IPS-NIHi7 (cell line): ENCODE measurements at regions not wholly inside any gene's neighbourhood (a gene's known extent, or its start where the extent isn't known, plus 50 kb on each side); places are given as distances from the start of the nearest gene placed in this dataset.
"Not testable (repeated sequence)": the region's sequence is repeated elsewhere in the genome, so short reads cannot be mapped to it uniquely, and the experiment has no call there.

ENCODE experiments used
- DNase-seq: peaks from one replicate; pipeline ENCODE4 v3.0.0; 2012; ENCODE audit warnings: mixed read lengths; ENCODE audit errors: extremely low spot score

GRCh38 chr15:59833366-59833765 is 144.2 kb upstream of the BNIP2 start:
- DNase-seq: no peak

DNA sequence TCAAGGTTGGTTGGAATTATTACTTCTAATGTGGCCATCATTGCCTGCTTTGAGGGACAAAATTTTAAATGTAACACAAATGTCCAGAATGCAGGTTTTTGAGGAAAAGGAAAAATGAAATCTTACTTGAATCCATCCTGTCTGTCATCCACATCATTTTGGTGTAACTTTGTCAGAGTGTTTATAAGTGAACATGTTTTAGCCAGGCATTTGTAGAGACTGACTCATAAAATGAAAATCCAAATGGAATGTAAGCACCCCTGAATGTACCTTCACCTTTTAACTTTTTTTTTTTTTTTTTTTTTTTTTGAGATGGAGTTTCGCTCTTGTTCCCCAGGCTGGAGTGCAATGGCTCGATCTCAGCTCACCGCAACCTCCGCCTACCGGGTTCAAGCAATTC is 141.8 kb upstream of the BNIP2 start:
- no peak for DNase-seq

DNA sequence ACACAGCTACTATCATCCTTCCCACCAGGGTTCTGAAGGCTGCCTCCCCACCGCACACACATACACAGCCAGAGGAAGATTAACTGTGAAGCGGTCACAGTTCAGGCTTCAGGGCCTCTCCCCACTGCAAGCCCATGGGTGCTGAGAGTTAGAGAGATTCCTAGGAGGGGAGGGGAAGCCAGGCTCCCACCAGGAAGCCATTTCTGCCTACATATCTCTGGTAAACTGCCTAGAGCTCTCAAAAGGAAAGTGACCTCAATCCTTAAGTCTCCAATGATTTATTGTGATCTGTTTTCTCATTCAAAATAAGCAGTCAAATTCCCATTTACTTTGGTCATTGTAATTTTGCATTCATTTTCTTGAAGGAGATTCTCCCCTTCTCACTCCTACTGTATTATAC is 141.0 kb upstream of the BNIP2 start:
- DNase-seq: no peak

DNA sequence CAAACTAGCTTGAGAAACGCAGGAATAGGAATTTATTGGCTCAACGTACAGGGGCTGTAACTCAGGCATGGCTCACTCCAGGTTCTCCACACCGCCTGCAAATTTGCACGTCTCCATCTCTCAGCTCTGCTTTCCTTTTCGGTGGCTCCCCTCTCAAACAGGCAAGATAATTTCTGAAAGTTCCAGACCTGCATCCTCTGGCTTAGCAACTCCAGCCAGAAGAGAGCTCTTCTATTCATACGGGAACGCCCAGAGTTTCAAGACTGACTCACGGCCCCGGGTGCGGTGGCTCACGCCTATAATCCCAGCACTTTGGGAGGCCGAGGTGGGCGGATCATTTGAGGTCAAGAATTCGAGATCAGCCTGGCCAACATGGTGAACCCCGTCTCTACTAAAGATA is 139.7 kb upstream of the BNIP2 start:
- DNase-seq: no peak

- DNase-seq: no peak
These were observed 139.1 kb upstream of the BNIP2 start for GRCh38 chr15:59828263-59828662.

- DNase-seq: no peak
These were observed 136.8 kb upstream of the BNIP2 start for GRCh38 chr15:59825901-59826300.

DNA sequence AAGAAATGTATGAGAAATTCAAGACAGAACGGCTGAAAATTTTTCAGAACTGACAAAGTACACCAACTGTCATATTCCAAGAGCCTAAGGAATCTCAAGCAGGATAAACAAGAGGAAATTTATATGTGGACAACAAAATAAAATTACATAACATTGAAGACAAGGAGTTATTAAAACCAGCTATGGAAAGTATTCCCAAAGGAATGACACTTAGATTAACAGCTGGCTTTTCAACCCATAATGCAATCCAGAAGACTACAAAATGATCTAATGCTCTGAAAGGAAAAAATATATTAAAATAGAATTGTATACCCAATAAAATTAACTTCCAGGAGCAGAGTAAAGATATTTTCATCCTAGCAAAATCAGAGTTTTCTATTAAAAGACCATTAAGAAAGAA is 132.2 kb upstream of the BNIP2 start:
- DNase-seq: no peak

GRCh38 chr15:59819092-59819491 is 130.0 kb upstream of the BNIP2 start:
- DNase-seq: no peak

- DNase-seq: no peak
These were observed 129.2 kb upstream of the BNIP2 start for GRCh38 chr15:59818336-59818735.

DNA sequence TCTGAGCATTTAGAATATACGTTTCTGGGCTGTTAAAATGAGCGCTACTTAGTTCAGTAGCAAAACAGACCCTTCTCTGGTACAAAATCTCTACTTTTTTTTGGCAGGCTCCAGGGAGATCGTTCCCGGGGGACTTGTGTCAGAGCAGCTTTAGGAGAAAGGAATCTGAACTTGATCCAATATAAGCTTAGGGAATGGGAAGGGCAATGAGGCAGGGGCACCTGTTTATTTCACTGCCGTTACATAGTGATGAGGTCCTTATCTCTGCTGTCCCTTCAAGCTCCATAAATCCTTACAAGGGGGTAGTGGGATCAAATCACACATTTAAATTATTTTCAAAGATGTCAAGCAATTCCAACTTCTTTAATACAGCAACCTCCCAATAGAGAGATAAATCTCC is 128.7 kb upstream of the BNIP2 start:
- DNase-seq: no peak

DNA sequence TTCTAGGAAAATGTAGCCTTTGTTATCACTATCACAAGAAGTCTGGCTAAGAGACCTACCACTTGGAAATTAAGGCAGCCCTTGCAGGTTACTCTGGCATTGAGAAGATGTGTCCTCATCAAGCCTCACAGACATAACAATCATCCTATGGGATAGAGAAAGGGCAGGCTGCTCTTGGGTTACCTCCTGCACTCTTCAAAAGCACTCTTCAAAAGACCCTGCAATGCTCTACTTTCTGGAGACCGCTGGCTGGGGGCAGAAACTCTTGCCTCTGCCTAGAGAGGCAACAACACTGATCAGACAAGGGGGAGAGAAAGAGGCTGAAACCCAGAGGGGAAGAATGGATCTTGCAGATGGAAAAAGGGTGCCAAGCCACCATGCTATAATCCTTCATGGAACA is 127.9 kb upstream of the BNIP2 start:
- DNase-seq: no peak

DNA sequence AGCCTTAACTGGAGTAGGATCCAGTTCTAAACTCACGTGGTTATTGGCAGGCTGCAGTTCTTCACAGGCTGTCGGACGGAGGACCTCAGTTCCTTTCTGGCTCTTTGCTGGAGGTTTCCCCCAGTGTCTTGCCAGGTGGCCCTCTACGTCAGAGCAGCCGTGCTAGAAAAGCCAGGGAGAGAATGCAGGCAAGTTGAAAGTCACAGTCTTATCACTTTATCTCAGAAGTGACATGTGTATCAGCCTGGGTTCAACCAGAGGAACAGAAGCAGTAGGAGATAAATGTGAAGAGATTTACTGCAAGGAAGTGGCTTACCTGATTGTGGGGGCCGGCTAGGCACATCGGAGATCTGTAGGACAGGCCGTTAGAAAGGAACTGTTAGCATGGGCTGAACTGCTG is 125.3 kb upstream of the BNIP2 start:
- DNase-seq: no peak

DNA sequence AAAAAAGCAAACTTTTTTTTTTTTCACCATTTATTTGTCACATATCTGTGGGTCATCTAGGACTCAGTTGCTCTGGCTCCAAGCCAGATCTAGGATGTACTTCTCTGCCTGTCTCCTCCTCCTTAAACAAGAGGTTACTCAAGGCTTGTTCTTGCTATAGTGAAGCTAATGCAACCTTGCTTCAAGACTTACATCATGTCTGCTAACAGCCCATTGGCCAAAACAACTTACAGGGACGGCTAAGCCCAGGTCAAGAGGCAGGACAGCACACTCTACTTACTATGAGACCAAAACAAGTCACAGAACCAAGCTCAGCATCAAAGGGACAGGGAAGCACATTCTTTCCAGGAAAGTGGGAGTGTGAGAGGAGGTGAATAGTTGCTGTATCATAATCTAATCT is 123.8 kb upstream of the BNIP2 start:
- DNase-seq: no peak

DNA sequence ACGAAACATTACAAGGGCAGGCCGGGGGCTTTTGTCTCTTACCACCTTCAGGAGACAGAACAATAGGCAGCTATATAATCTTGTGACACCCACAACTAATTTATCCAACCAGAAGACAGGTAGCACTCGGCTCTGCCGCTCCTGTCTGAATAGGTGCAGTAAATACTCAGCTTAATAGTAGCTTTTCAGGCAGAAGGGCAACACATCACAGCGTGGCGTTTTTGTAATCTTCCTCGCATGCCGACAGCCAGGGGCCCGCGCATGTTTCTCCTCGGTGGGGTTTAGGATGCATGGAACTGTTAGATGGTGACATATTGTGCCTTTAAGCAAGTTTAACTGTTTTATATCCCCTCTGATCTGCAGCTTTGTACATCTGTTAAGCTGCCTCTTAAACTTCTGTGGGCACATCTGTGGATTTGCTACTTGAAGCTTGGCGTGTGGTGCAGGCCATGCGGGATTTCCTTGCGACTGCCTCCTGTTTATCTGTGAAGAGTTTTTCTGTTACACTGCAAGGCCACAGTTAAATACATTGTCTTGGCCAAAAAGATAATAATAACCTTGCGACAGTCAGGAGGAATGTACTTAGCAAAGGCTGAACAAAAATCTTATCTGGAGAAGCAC is 123.2 kb upstream of the BNIP2 start:
- peak; percentile 18 for DNase-seq

- DNase-seq: not testable (repeated sequence)
These were observed 114.3 kb upstream of the BNIP2 start for GRCh38 chr15:59803293-59803966.

DNA sequence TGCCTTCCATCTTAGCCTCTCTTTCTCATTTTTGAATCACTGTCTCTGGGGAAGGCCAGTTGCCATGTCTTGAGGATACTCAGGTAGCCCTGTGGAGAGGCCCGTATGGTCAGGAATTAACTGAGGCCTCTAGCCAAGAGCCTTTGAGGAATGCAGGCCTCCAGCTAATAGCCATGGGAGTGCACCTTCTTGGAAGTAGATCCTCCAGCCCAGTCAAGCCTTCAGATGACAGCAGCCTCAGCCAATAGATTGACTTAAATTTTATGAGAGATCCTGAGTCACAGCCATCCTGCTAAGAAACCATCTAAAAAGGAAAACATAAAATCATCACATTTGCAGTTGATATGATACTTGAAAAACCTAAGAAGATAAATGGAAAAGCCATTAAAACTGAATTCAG is 112.5 kb upstream of the BNIP2 start:
- no peak for DNase-seq

- no peak for DNase-seq
These were observed 109.4 kb upstream of the BNIP2 start for GRCh38 chr15:59798605-59798917.

DNA sequence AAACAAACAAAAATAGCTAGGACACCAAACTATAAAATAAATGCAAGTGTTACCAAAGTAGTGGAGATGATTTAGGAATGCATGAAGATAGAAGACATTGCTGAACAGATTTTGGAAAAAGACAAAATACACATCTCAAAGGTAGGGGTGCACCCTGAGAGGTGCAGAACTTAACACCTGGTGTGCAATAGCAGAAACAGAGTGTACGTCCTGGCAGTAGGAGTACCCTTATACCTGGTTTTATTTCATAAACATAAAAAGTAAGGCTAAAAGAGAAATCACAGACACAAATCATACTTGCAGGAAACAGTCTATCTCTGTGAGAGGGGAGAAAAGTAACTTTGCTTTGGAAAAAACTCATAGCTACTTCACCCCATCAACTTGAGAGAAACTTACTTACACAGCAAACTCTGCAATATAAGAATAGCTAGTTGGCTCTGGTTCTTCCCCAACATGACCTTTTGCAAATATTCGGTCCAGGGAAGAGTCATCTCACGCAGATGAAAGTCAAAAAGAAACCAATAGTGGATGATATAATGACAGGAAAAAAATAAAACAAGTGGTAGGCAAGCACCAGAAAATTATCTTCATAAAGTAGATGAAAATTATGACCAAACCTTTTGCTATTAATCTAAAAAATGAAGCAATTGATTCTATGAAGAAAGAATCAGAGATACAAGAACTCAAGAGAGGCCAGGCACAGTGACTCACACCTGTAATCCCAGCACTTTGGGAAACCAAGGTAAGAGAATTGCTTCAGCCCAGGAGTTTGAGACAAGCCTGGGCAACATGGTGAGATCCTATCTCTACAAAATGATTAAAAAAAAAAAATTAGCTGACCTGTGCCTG is 108.9 kb upstream of the BNIP2 start:
- no peak for DNase-seq

DNA sequence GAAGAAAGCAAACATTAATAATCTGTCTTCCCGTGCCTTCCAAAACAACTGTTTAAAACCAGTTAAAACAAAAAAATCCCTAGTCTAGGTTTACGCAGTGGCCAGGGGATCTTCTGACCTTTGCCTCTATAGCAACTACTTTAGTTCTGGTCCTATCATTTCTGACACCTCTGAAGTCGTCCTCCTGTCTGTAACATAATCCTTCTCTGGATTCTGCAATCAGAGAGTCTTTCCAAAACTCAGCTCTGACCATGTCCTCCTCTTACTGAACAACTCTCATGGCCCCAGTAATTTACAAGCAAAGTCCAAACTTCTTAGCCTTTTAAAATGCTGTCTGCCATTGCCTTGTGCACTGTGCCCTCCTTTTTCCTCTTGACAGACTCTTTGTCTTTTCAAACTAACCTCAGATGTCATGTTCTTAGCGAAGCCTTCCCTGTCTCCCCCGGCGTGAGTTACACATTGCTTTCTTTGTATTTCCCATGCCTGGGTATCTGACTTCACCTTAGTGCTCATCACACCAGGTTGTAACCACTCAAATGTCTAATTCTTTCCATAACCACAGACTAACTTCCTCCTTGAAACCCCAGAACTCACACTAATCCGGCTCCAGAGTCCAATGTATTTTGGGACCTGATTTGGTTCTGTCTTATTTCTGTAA is 105.2 kb upstream of the BNIP2 start:
- DNase-seq: no peak

DNA sequence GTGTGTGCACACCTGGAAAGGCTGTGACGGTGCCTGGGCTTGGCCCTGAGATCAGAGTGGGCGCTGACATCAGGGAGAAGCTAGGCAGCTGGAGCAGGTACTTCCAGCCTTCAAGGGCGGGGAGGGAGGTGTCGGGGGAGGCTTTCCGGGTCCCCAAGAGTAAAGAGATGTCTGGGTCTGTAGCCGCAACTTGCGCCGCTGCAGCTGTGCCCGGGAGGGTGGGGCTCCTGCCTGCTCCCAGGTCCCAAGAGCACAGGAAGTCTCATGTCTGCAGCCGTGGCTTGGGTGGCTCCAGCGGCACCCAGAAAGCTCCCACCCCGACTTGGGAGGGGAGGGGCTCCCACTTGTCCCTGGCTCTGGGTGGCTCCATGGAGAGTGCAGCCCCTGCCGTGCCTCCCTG is 103.2 kb upstream of the BNIP2 start:
- DNase-seq: no peak

GRCh38 chr15:59791755-59792154 is 102.6 kb upstream of the BNIP2 start:
- DNase-seq: no peak

DNA sequence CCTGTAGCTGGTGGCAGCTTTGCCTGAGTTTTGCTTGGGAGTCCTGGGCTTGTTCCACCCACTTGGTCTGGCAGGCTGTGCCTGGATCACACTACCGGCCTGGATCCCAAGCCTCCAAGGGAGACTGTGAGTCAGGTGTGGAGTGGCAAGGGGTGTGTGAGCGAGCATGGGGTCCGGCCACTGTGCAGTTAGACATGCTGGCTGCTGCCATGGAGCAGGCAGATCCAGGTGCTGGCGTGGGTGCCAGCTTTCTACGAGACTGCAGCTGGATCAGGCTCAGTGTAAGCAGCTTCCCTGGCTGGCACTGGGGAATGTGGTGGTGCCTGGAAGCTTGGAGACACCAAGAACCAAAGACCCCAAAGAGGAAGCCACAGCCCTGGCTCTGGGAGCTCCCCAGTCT is 102.0 kb upstream of the BNIP2 start:
- no peak for DNase-seq

- not testable (repeated sequence) for DNase-seq
These were observed 97.3 kb upstream of the BNIP2 start for GRCh38 chr15:59786466-59786865.
